ENCODE measurements at regions not wholly inside any gene's neighbourhood (a gene's known extent, or its start where the extent isn't known, plus 50 kb on each side); places are given as distances from the start of the nearest gene placed in this dataset.
"Not testable (repeated sequence)": the region's sequence is repeated elsewhere in the genome, so short reads cannot be mapped to it uniquely, and the experiment has no call there.

- not testable (repeated sequence) for TF ChIP-seq CTCF, POLR2A (IDR thresholded peaks at IDR 0.05)
These were observed 54.1 kb upstream of the RBMX start for GRCh38 chrX:136934652-136935051.
